SK-N-SH (cell line): ENCODE measurements at regions not wholly inside any gene's neighbourhood (a gene's known extent, or its start where the extent isn't known, plus 50 kb on each side); places are given as distances from the start of the nearest gene placed in this dataset.
A peak's percentile ranks its signal among the peaks of the same experiment; 100 is the strongest.

Experiments used
- CTCF ChIA-PET: fragments of 300-600, 350-600 bp; formaldehyde crosslinking; extraction: SDS; loops from one replicate; lab custom pipeline; 2021; lab: Yijun Ruan, JAX
- POLR2A ChIA-PET: fragments of 350-600 bp; sonication (Branson Sonifier 250); formaldehyde crosslinking; extraction: SDS; loops from one replicate; lab custom pipeline; 2020; ENCODE audit warnings: antibody characterized with exemption, inconsistent platforms; lab: Yijun Ruan, JAX
- DNase-seq: peaks from one replicate; pipeline ENCODE4 v3.0.0; 2012
- H2AFZ ChIP-seq: fragments of 200-600 bp; sonication (generic); 2 replicates; pipeline ENCODE4 v1.8.1; 2016; ENCODE audit warnings: antibody characterized with exemption, mild to moderate bottlenecking, low read depth
- H3F3A ChIP-seq: fragments of 200-600 bp; sonication (generic); replicated peaks from 2 replicates; pipeline ENCODE3; 2016; ENCODE audit warnings: antibody characterized with exemption, mild to moderate bottlenecking; ENCODE audit not compliant: insufficient read depth
- H3K27ac ChIP-seq, 2 experiments: fragments of 200-500 bp in 1 of 2; fragments of 200-600 bp in 1 of 2; sonication (Bioruptor generic) in 1 of 2; sonication (generic), shearing (Covaris generic) in 1 of 2; 2 replicates each; pipeline versions ENCODE4 v1.5.1 to v1.6.1; 2014 to 2016; ENCODE audit warnings: low read depth in 2 of 2, inconsistent platforms in 1 of 2, low read length in 1 of 2, mild to moderate bottlenecking in 1 of 2, mixed read lengths in 1 of 2
- H3K27me3 ChIP-seq: fragments of 200-600 bp; sonication (generic), shearing (Covaris generic); 2 replicates; pipeline ENCODE4 v1.6.1; 2016; ENCODE audit warnings: mixed run types; ENCODE audit not compliant: insufficient read depth
- H3K36me3 ChIP-seq, 2 experiments: fragments of 200-500 bp in 1 of 2; fragments of 200-600 bp in 1 of 2; sonication (Bioruptor generic) in 1 of 2; sonication (generic) in 1 of 2; replicated peaks in 1 of 2; 2 replicates each; pipeline versions ENCODE3 to v1.5.1; 2014 to 2016; ENCODE audit warnings: low read length in 1 of 2, mild to moderate bottlenecking in 1 of 2; ENCODE audit not compliant: insufficient read depth in 2 of 2, control insufficient read depth in 1 of 2
- H3K4me1 ChIP-seq, 2 experiments: fragments of 200-500 bp in 1 of 2; fragments of 200-600 bp in 1 of 2; sonication (Bioruptor generic) in 1 of 2; sonication (generic), shearing (Covaris generic) in 1 of 2; 2 replicates each; pipeline versions ENCODE4 v1.5.1 to v1.6.1; 2014 to 2016; ENCODE audit warnings: low read depth in 1 of 2, low read length in 1 of 2, mixed run types in 1 of 2; ENCODE audit not compliant: insufficient read depth in 2 of 2, control insufficient read depth in 1 of 2
- H3K4me2 ChIP-seq: fragments of 200-600 bp; sonication (generic), shearing (Covaris generic); 2 replicates; pipeline ENCODE4 v1.6.1; 2017; ENCODE audit warnings: mixed run types
- H3K4me3 ChIP-seq, 2 experiments: fragments of 200-500 bp in 1 of 2; fragments of 200-600 bp in 1 of 2; sonication (Bioruptor generic) in 1 of 2; sonication (generic), shearing (Covaris generic) in 1 of 2; 2 replicates each; pipeline versions ENCODE4 v1.5.1 to v1.8.1; 2014 to 2016; ENCODE audit warnings: low read depth in 2 of 2, inconsistent platforms in 1 of 2, low read length in 1 of 2, mild to moderate bottlenecking in 1 of 2, mixed read lengths in 1 of 2, moderate library complexity in 1 of 2
- H3K79me2 ChIP-seq: fragments of 200-600 bp; sonication (generic); 2 replicates; pipeline ENCODE4 v1.8.1; 2017; ENCODE audit warnings: mild to moderate bottlenecking; ENCODE audit not compliant: insufficient read depth
- H3K9ac ChIP-seq: fragments of 200-600 bp; sonication (generic); 2 replicates; pipeline ENCODE4 v1.6.1; 2017; ENCODE audit warnings: mixed run types
- H3K9me2 ChIP-seq: fragments of 200-600 bp; sonication (generic); 2 replicates; pipeline ENCODE4 v1.6.1; 2017; ENCODE audit warnings: mixed run types
- H3K9me3 ChIP-seq: fragments of 200-600 bp; sonication (generic); 2 replicates; pipeline ENCODE4 v1.6.1; 2017; ENCODE audit warnings: mixed run types, mild to moderate bottlenecking, moderate library complexity
- H4K20me1 ChIP-seq: fragments of 200-600 bp; sonication (generic); 2 replicates; pipeline ENCODE4 v1.6.1; 2017; ENCODE audit warnings: mild to moderate bottlenecking, mixed run types; ENCODE audit not compliant: insufficient read depth
- ELF1 ChIP-seq: IDR thresholded peaks from 2 replicates; pipeline ENCODE4 v1.4.0; 2012
- EP300 ChIP-seq, 2 experiments: IDR thresholded peaks; 2 replicates each; pipeline versions ENCODE4 v1.4.0 to v1.6.1; 2012; ENCODE audit warnings: borderline replicate concordance in 1 of 2, low read depth in 1 of 2, low read length in 1 of 2
- EZH2phosphoT487 ChIP-seq: fragments of 200-600 bp; sonication (generic); IDR thresholded peaks from 2 replicates; pipeline ENCODE4 v1.6.1; 2017; ENCODE audit warnings: low read depth, mixed run types, mild to moderate bottlenecking, antibody characterized with exemption, moderate library complexity, borderline replicate concordance
- FOSL2 ChIP-seq: IDR thresholded peaks from 2 replicates; pipeline ENCODE4 v1.4.0; 2012; ENCODE audit warnings: low read depth, mild to moderate bottlenecking, moderate library complexity, borderline replicate concordance
- FOXM1 ChIP-seq: IDR thresholded peaks from 2 replicates; pipeline ENCODE4 v1.4.0; 2012; ENCODE audit warnings: low read depth, mild to moderate bottlenecking
- GATA2 ChIP-seq: sonication (generic); formaldehyde crosslinking; IDR thresholded peaks from 2 replicates; pipeline ENCODE4 v1.5.0; 2020; ENCODE audit warnings: mild to moderate bottlenecking, missing genetic modification reagents
- JUND ChIP-seq: IDR thresholded peaks from 2 replicates; pipeline ENCODE4 v1.4.0; 2012
- MEF2A ChIP-seq: IDR thresholded peaks from 2 replicates; pipeline ENCODE4 v1.4.0; 2012; ENCODE audit warnings: low read depth, borderline replicate concordance
- MXI1 ChIP-seq: IDR thresholded peaks from 2 replicates; pipeline ENCODE4 v1.6.1; 2012; ENCODE audit warnings: mild to moderate bottlenecking, low read depth, low read length, improper control_type of control experiment
- NFIC ChIP-seq: IDR thresholded peaks from 2 replicates; pipeline ENCODE4 v1.4.0; 2012; ENCODE audit warnings: borderline replicate concordance
- NRF1 ChIP-seq: IDR thresholded peaks from 2 replicates; pipeline ENCODE4 v1.6.1; 2012; ENCODE audit warnings: low read depth, mild to moderate bottlenecking, low read length
- POLR2AphosphoS5 ChIP-seq: IDR thresholded peaks from 2 replicates; pipeline ENCODE4 v1.6.1; 2012; ENCODE audit warnings: low read depth, low read length
- RAD21 ChIP-seq: IDR thresholded peaks from 2 replicates; pipeline ENCODE4 v1.6.1; 2012; ENCODE audit warnings: mild to moderate bottlenecking, low read length
- RCOR1 ChIP-seq: fragments of 150-350 bp; IDR thresholded peaks from 2 replicates; pipeline ENCODE4 v1.6.1; 2017; ENCODE audit warnings: antibody characterized with exemption, low read length
- RFX5 ChIP-seq: IDR thresholded peaks from 2 replicates; pipeline ENCODE4 v1.6.1; 2012; ENCODE audit warnings: mild to moderate bottlenecking, improper control_type of control experiment, low read length
- RXRA ChIP-seq: IDR thresholded peaks from 2 replicates; pipeline ENCODE4 v1.4.0; 2012; ENCODE audit warnings: low read depth, mild to moderate bottlenecking, borderline replicate concordance
- SIN3A ChIP-seq: IDR thresholded peaks from 2 replicates; pipeline ENCODE4 v1.6.1; 2012; ENCODE audit warnings: low read depth, mild to moderate bottlenecking, low read length, moderate library complexity, borderline replicate concordance
- SMC3 ChIP-seq: IDR thresholded peaks from 2 replicates; pipeline ENCODE4 v1.6.1; 2012; ENCODE audit warnings: low read depth, low read length, improper control_type of control experiment
- TAF1 ChIP-seq: IDR thresholded peaks from 2 replicates; pipeline ENCODE4 v1.6.1; 2012; ENCODE audit warnings: low read depth, mild to moderate bottlenecking, low read length, moderate library complexity, borderline replicate concordance
- TCF12 ChIP-seq: IDR thresholded peaks from 2 replicates; pipeline ENCODE4 v1.4.0; 2012
- USF1 ChIP-seq: IDR thresholded peaks from 2 replicates; pipeline ENCODE4 v1.4.0; 2012; ENCODE audit warnings: low read depth, borderline replicate concordance
- USF2 ChIP-seq: fragments of 150-350 bp; IDR thresholded peaks from 2 replicates; pipeline ENCODE4 v1.6.1; 2017; ENCODE audit warnings: antibody characterized with exemption, low read length, low read depth, borderline replicate concordance
- YY1 ChIP-seq: IDR thresholded peaks from 2 replicates; pipeline ENCODE4 v1.4.0; 2012; ENCODE audit warnings: low read depth, mild to moderate bottlenecking
- WGBS: methylation state at CpG from one replicate; pipeline ENCODE4 v1.1.6; 2017; ENCODE audit warnings: low lambda C conversion rate; 5-methylcytosine and 5-hydroxymethylcytosine counted together
- TF ChIP-seq, protein P1 (sequence below): fragments of 200-600 bp; sonication (generic); IDR thresholded peaks from 2 replicates; pipeline ENCODE4 v1.6.1; 2017; ENCODE audit warnings: antibody characterized with exemption, mild to moderate bottlenecking, moderate library complexity
- TF ChIP-seq, protein P2 (sequence below): IDR thresholded peaks from 2 replicates; pipeline ENCODE4 v1.4.0; 2012; ENCODE audit warnings: low read depth
- TF ChIP-seq, protein P3 (sequence below): IDR thresholded peaks from 2 replicates; pipeline ENCODE4 v1.4.0; 2012; ENCODE audit warnings: low read depth, borderline replicate concordance

- TF ChIP-seq, protein P1, sequence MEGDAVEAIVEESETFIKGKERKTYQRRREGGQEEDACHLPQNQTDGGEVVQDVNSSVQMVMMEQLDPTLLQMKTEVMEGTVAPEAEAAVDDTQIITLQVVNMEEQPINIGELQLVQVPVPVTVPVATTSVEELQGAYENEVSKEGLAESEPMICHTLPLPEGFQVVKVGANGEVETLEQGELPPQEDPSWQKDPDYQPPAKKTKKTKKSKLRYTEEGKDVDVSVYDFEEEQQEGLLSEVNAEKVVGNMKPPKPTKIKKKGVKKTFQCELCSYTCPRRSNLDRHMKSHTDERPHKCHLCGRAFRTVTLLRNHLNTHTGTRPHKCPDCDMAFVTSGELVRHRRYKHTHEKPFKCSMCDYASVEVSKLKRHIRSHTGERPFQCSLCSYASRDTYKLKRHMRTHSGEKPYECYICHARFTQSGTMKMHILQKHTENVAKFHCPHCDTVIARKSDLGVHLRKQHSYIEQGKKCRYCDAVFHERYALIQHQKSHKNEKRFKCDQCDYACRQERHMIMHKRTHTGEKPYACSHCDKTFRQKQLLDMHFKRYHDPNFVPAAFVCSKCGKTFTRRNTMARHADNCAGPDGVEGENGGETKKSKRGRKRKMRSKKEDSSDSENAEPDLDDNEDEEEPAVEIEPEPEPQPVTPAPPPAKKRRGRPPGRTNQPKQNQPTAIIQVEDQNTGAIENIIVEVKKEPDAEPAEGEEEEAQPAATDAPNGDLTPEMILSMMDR, result no peak
Measured at GRCh38 chr4:33954759-33955158, 2289.6 kb downstream of the ARAP2 start (continued).

DNA sequence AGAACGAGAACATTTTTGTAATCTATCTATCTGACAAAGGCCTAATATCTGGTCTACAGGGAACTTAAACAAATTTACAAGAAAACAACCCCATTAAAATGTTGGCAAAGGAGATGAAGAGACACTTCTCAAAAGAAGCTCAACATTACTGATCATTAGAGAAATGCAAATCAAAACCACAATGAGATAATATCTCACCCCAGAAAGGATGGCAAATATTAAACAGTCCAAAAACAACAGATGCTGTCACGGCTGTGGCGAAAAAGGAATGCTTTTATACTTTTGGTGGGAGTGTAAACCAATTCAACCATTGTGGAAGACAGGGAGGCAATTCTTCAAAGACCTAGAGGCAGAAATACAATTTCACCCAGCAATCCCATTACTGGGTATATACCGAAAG is 2284.8 kb downstream of the ARAP2 start:
- ChIA-PET CTCF (interaction anchor here (1.1 kb wide), 1 partner anchor 14 kb away, joined by 4 read pairs; no protein-coding TSS in a partner anchor), POLR2A (no interaction called here)
- no peaks in the 10 kb centered on the region for H3K79me2 ChIP-seq
- no peaks in the 10 kb centered on the region for H3K9me3 ChIP-seq
- H3K27ac ChIP-seq, result no peak overlapping the region
- 39% methylated on average over 4 of the region's 4 CpGs for WGBS
- peaks cover 6% of the 10 kb centered on the region for H3F3A ChIP-seq
- H3K9me2 ChIP-seq, result no peaks in the 10 kb centered on the region
- H3K4me1 ChIP-seq, result no peaks in the 10 kb centered on the region
- no peak for DNase-seq
- no peak overlapping the region for H2AFZ ChIP-seq
- no peaks in the 10 kb centered on the region for H3K36me3 ChIP-seq
- no peaks in the 10 kb centered on the region for H4K20me1 ChIP-seq
- H3K27me3 ChIP-seq, result no peaks in the 10 kb centered on the region
- no peak overlapping the region for H3K4me3 ChIP-seq
- H3K9ac ChIP-seq, result no peak overlapping the region
- no peak overlapping the region for H3K4me2 ChIP-seq
- TF ChIP-seq, protein P1, result no peak
- TF ChIP-seq SIN3A, result no peak
- peak in 1 of 2 experiments; percentile 71; a peak in 1 of 4 replicates for TF ChIP-seq EP300 (IDR thresholded peaks at IDR 0.05; ENCODE audit: borderline replicate concordance in 1 of 2, low read depth in 1 of 2, low read length in 1 of 2)
- no peak for TF ChIP-seq RXRA
- TF ChIP-seq POLR2AphosphoS5, result no peak
- no peak for TF ChIP-seq USF1
- no peak for TF ChIP-seq EZH2phosphoT487
- TF ChIP-seq MXI1, result no peak
- TF ChIP-seq MEF2A, result no peak
- TF ChIP-seq, protein P2, sequence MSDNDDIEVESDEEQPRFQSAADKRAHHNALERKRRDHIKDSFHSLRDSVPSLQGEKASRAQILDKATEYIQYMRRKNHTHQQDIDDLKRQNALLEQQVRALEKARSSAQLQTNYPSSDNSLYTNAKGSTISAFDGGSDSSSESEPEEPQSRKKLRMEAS, result no peak
- no peak for TF ChIP-seq YY1
- TF ChIP-seq RAD21, result no peak
- 0 out of 2 replicates have a peak, but pooled peaks have one; percentile 58 for TF ChIP-seq FOXM1
- no peak for TF ChIP-seq ELF1
- TF ChIP-seq TAF1, result no peak
- no peak for TF ChIP-seq RCOR1
- TF ChIP-seq NFIC, result peak; percentile 80
- no peak for TF ChIP-seq NRF1
- peak; percentile 62 for TF ChIP-seq TCF12
- TF ChIP-seq JUND, result peak; percentile 38; the same call in 1 of the 2 replicates
- no peak for TF ChIP-seq USF2
- TF ChIP-seq FOSL2, result 0 out of 2 replicates have a peak, but pooled peaks have one; percentile 6
- no peak for TF ChIP-seq GATA2 (CRISPR knock-in tag)
- TF ChIP-seq RFX5, result no peak
- TF ChIP-seq, protein P3, sequence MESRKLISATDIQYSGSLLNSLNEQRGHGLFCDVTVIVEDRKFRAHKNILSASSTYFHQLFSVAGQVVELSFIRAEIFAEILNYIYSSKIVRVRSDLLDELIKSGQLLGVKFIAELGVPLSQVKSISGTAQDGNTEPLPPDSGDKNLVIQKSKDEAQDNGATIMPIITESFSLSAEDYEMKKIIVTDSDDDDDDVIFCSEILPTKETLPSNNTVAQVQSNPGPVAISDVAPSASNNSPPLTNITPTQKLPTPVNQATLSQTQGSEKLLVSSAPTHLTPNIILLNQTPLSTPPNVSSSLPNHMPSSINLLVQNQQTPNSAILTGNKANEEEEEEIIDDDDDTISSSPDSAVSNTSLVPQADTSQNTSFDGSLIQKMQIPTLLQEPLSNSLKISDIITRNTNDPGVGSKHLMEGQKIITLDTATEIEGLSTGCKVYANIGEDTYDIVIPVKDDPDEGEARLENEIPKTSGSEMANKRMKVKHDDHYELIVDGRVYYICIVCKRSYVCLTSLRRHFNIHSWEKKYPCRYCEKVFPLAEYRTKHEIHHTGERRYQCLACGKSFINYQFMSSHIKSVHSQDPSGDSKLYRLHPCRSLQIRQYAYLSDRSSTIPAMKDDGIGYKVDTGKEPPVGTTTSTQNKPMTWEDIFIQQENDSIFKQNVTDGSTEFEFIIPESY, result no peak
- no peak for TF ChIP-seq SMC3
